Naive thymus-derived CD8-positive, alpha-beta T cell (primary cell): ENCODE measurements at regions not wholly inside any gene's neighbourhood (a gene's known extent, or its start where the extent isn't known, plus 50 kb on each side); places are given as distances from the start of the nearest gene placed in this dataset.
A peak's percentile ranks its signal among the peaks of the same experiment; 100 is the strongest.

Source experiments
- ATAC-seq, 2 donors: fragments of 150-1000 bp; cut with Tn5 transposase in 1 of 2; sonication (Bioruptor Pico), chemical (Tn5 transposase) in 1 of 2; 1 replicate in 1 of 2; 2 replicates in 1 of 2; pipeline ENCODE4 v1.10.0; 2021; ENCODE audit warnings: mild to moderate bottlenecking in 2 of 2, moderate library complexity in 2 of 2
- POLR2A ChIA-PET: fragments of 350-600 bp; sonication (Branson Sonifier 250); formaldehyde crosslinking; loops from one replicate; lab custom pipeline; 2021; ENCODE audit warnings: antibody characterized with exemption; lab: Charles Lee
- DNase-seq, 10 donors: peaks; one replicate each; pipeline versions ENCODE4 v3.0.0 to v3.0.0-alpha.2; 2020 to 2022
- H3K27ac Mint-ChIP-seq, 10 donors: one replicate each; pipeline ENCODE4 v1.8.0; 2020 to 2022; ENCODE audit warnings: mild to moderate bottlenecking in 10 of 10, mixed read lengths in 10 of 10, moderate library complexity in 4 of 10, inconsistent platforms in 1 of 10
- H3K27me3 Mint-ChIP-seq, 5 donors: one replicate each; pipeline ENCODE4 v1.8.0; 2021 to 2022; ENCODE audit warnings: mixed read lengths in 5 of 5
- H3K36me3 Mint-ChIP-seq, 3 donors: one replicate each; pipeline ENCODE4 v1.8.0; 2020 to 2022; ENCODE audit warnings: mixed read lengths in 3 of 3, mild to moderate bottlenecking in 2 of 3, inconsistent platforms in 1 of 3
- H3K4me1 Mint-ChIP-seq, 4 donors: one replicate each; pipeline ENCODE4 v1.8.0; 2021 to 2022; ENCODE audit warnings: mixed read lengths in 4 of 4
- H3K4me3 Mint-ChIP-seq, 10 donors: one replicate each; pipeline ENCODE4 v1.8.0; 2020 to 2022; ENCODE audit warnings: mild to moderate bottlenecking in 10 of 10, mixed read lengths in 10 of 10, moderate library complexity in 6 of 10, inconsistent platforms in 1 of 10
- H3K9me3 Mint-ChIP-seq, 9 donors: one replicate each; pipeline ENCODE4 v1.8.0; 2020 to 2022; ENCODE audit warnings: mixed read lengths in 9 of 9, mild to moderate bottlenecking in 3 of 9, inconsistent platforms in 1 of 9, moderate library complexity in 1 of 9

GRCh38 chrX:145549496-145549895 is 268.1 kb upstream of the SLITRK2 start:
- Mint-ChIP-seq H3K27ac (no peak overlapping the region), H3K4me3 (no peak overlapping the region), H3K4me1 (no peaks in the 10 kb centered on the region), H3K27me3 (no peaks in the 10 kb centered on the region), H3K36me3 (no peaks in the 10 kb centered on the region), H3K9me3 (peaks cover 0 to 9% (median 2%) of the 10 kb centered on the region in 9 donors)
- ATAC-seq, result no peak
- POLR2A ChIA-PET, result no interaction called here
- DNase-seq, result no peak

- DNase-seq (no peak), ATAC-seq (no peak)
- Mint-ChIP-seq H3K4me1 (no peaks in the 10 kb centered on the region), H3K27ac (no peak overlapping the region), H3K9me3 (peaks cover 0 to 9% (median 3%) of the 10 kb centered on the region in 9 donors), H3K36me3 (no peaks in the 10 kb centered on the region), H3K27me3 (no peaks in the 10 kb centered on the region), H3K4me3 (no peak overlapping the region)
- POLR2A ChIA-PET, result no interaction called here
Observed at GRCh38 chrX:145552643-145553042, 265.0 kb upstream of the SLITRK2 start.

GRCh38 chrX:145553702-145554101 is 263.9 kb upstream of the SLITRK2 start:
- Mint-ChIP-seq H3K36me3 (no peaks in the 10 kb centered on the region), H3K4me1 (no peaks in the 10 kb centered on the region), H3K9me3 (peaks cover 0 to 16% (median 4%) of the 10 kb centered on the region in 9 donors), H3K4me3 (no peak overlapping the region), H3K27me3 (no peaks in the 10 kb centered on the region), H3K27ac (no peak overlapping the region)
- DNase-seq (no peak), ATAC-seq (no peak)
- POLR2A ChIA-PET, result no interaction called here

GRCh38 chrX:145563159-145563558 is 254.5 kb upstream of the SLITRK2 start:
- POLR2A ChIA-PET, result no interaction called here
- no peak overlapping the region for H3K4me3 Mint-ChIP-seq

GRCh38 chrX:145609951-145610511 is 207.6 kb upstream of the SLITRK2 start:
- Mint-ChIP-seq H3K4me3 (no peak overlapping the region), H3K36me3 (peaks cover 0 to 6% (median 0%) of the 10 kb centered on the region in 3 donors)

More at GRCh38 chrX:145563159-145563558, 254.5 kb upstream of the SLITRK2 start:
- DNase-seq (no peak), ATAC-seq (no peak)
- Mint-ChIP-seq H3K27ac (no peak overlapping the region), H3K27me3 (no peaks in the 10 kb centered on the region), H3K36me3 (peaks cover 0 to under 1% (median 0%) of the 10 kb centered on the region in 3 donors), H3K4me1 (no peaks in the 10 kb centered on the region), H3K9me3 (peaks cover 0 to 16% (median 4%) of the 10 kb centered on the region in 9 donors)

GRCh38 chrX:145613894-145614293 is 203.7 kb upstream of the SLITRK2 start:
- Mint-ChIP-seq H3K27ac (no peak overlapping the region), H3K27me3 (no peaks in the 10 kb centered on the region), H3K9me3 (peaks cover 0 to 41% (median 2%) of the 10 kb centered on the region in 9 donors), H3K36me3 (no peaks in the 10 kb centered on the region), H3K4me1 (no peaks in the 10 kb centered on the region), H3K4me3 (no peak overlapping the region)
- ATAC-seq (no peak), DNase-seq (no peak)
- POLR2A ChIA-PET, result no interaction called here

More at GRCh38 chrX:145609951-145610511, 207.6 kb upstream of the SLITRK2 start:
- Mint-ChIP-seq H3K9me3 (peaks cover 0 to 30% (median 4%) of the 10 kb centered on the region in 9 donors), H3K27ac (no peak overlapping the region), H3K4me1 (no peaks in the 10 kb centered on the region), H3K27me3 (no peaks in the 10 kb centered on the region)
- DNase-seq, result no peak
- POLR2A ChIA-PET, result no interaction called here
- ATAC-seq, result no peak

- H3K36me3 Mint-ChIP-seq, result no peaks in the 10 kb centered on the region
- POLR2A ChIA-PET, result no interaction called here
- H3K27me3 Mint-ChIP-seq, result no peaks in the 10 kb centered on the region
- H3K4me3 Mint-ChIP-seq, result no peak overlapping the region
- H3K4me1 Mint-ChIP-seq, result no peaks in the 10 kb centered on the region
- no peak for DNase-seq
- H3K9me3 Mint-ChIP-seq, result peaks cover 0 to 16% (median 3%) of the 10 kb centered on the region in 9 donors
- no peak overlapping the region for H3K27ac Mint-ChIP-seq
- ATAC-seq, result no peak
Observed at GRCh38 chrX:145620666-145621065, 197.0 kb upstream of the SLITRK2 start.

- POLR2A ChIA-PET, result no interaction called here
- no peak overlapping the region for H3K27ac Mint-ChIP-seq
- no peak for ATAC-seq
- H3K4me3 Mint-ChIP-seq, result no peak overlapping the region
- no peak for DNase-seq
- H3K27me3 Mint-ChIP-seq, result no peaks in the 10 kb centered on the region
- no peaks in the 10 kb centered on the region for H3K4me1 Mint-ChIP-seq
- peaks cover 0 to 6% (median 0%) of the 10 kb centered on the region in 9 donors for H3K9me3 Mint-ChIP-seq
- H3K36me3 Mint-ChIP-seq, result no peaks in the 10 kb centered on the region
Observed at GRCh38 chrX:145623453-145623852, 194.2 kb upstream of the SLITRK2 start.

- Mint-ChIP-seq H3K27me3 (no peaks in the 10 kb centered on the region), H3K36me3 (no peaks in the 10 kb centered on the region), H3K27ac (no peak overlapping the region), H3K4me1 (no peaks in the 10 kb centered on the region), H3K9me3 (peaks cover 0 to 15% (median 3%) of the 10 kb centered on the region in 9 donors), H3K4me3 (no peak overlapping the region)
- DNase-seq (no peak), ATAC-seq (no peak)
- POLR2A ChIA-PET, result no interaction called here
Observed at GRCh38 chrX:145630081-145630480, 187.5 kb upstream of the SLITRK2 start.

- POLR2A ChIA-PET, result no interaction called here
- Mint-ChIP-seq H3K27ac (no peak overlapping the region), H3K4me1 (no peaks in the 10 kb centered on the region), H3K9me3 (peaks cover 0 to 15% (median 4%) of the 10 kb centered on the region in 9 donors), H3K4me3 (no peak overlapping the region), H3K27me3 (no peaks in the 10 kb centered on the region), H3K36me3 (no peaks in the 10 kb centered on the region)
- ATAC-seq (no peak), DNase-seq (no peak)
Observed at GRCh38 chrX:145630806-145631435, 186.7 kb upstream of the SLITRK2 start.

GRCh38 chrX:145631461-145631951 is 186.1 kb upstream of the SLITRK2 start:
- DNase-seq (no peak), ATAC-seq (no peak)
- peaks cover 0 to 15% (median 4%) of the 10 kb centered on the region in 9 donors for H3K9me3 Mint-ChIP-seq
- H3K27ac Mint-ChIP-seq, result no peak overlapping the region
- no peaks in the 10 kb centered on the region for H3K27me3 Mint-ChIP-seq
- POLR2A ChIA-PET, result no interaction called here
- H3K4me3 Mint-ChIP-seq, result no peak overlapping the region
- no peaks in the 10 kb centered on the region for H3K36me3 Mint-ChIP-seq
- no peaks in the 10 kb centered on the region for H3K4me1 Mint-ChIP-seq

- POLR2A ChIA-PET, result no interaction called here
- Mint-ChIP-seq H3K4me3 (no peak overlapping the region), H3K27me3 (no peaks in the 10 kb centered on the region), H3K9me3 (peaks cover 0 to 19% (median 0%) of the 10 kb centered on the region in 9 donors), H3K4me1 (no peaks in the 10 kb centered on the region), H3K27ac (no peak overlapping the region), H3K36me3 (no peaks in the 10 kb centered on the region)
- no peak for ATAC-seq
- no peak for DNase-seq
Observed at GRCh38 chrX:145654486-145654885, 163.1 kb upstream of the SLITRK2 start.

GRCh38 chrX:145673841-145674240 is 143.8 kb upstream of the SLITRK2 start:
- POLR2A ChIA-PET, result no interaction called here
- Mint-ChIP-seq H3K27me3 (no peaks in the 10 kb centered on the region), H3K4me3 (peak overlapping the region in 1 of 10 donors; percentile 31), H3K27ac (no peak overlapping the region), H3K9me3 (peaks cover 0 to 5% (median 0%) of the 10 kb centered on the region in 9 donors), H3K4me1 (no peaks in the 10 kb centered on the region), H3K36me3 (no peaks in the 10 kb centered on the region)
- DNase-seq (no peak), ATAC-seq (no peak)
